Astrocyte (in vitro differentiated cells and primary cell): ENCODE measurements at regions not wholly inside any gene's neighbourhood (a gene's known extent, or its start where the extent isn't known, plus 50 kb on each side); places are given as distances from the start of the nearest gene placed in this dataset.
"Not testable (repeated sequence)": the region's sequence is repeated elsewhere in the genome, so short reads cannot be mapped to it uniquely, and the experiment has no call there.

Experiments
- DNase-seq: peaks from one replicate; pipeline ENCODE4 v3.0.0-alpha.2; 2010; ENCODE audit warnings: low read depth
- FAIRE-seq: peaks from 2 replicates; lab custom pipeline; 2011; peaks lifted over from hg19 to GRCh38; lab: Jason Lieb, UNC
- H2AFZ ChIP-seq: 2 replicates; pipeline ENCODE4 v1.6.0; 2012; ENCODE audit warnings: low read depth, low read length, inconsistent platforms
- H3K27ac ChIP-seq: 2 replicates; pipeline ENCODE4 v1.5.1; 2011; ENCODE audit warnings: low read depth, low read length, inconsistent platforms
- H3K27me3 ChIP-seq: 2 replicates; pipeline ENCODE4 v1.6.0; 2011; ENCODE audit warnings: low read length, inconsistent platforms; ENCODE audit not compliant: insufficient read depth
- H3K36me3 ChIP-seq: 2 replicates; pipeline ENCODE4 v1.5.1; 2011; ENCODE audit warnings: low read length, inconsistent platforms; ENCODE audit not compliant: insufficient read depth
- H3K4me1 ChIP-seq: 2 replicates; pipeline ENCODE4 v1.5.1; 2011; ENCODE audit warnings: low read length, inconsistent platforms; ENCODE audit not compliant: insufficient read depth
- H3K4me2 ChIP-seq: 2 replicates; pipeline ENCODE4 v1.6.0; 2012; ENCODE audit warnings: low read length, inconsistent platforms
- H3K4me3 ChIP-seq: 2 replicates; pipeline ENCODE4 v1.5.1; 2011; ENCODE audit warnings: low read depth, mild to moderate bottlenecking, low read length, inconsistent platforms; ENCODE audit not compliant: insufficient read depth
- H3K79me2 ChIP-seq: 2 replicates; pipeline ENCODE4 v1.6.0; 2012; ENCODE audit warnings: mild to moderate bottlenecking, low read length, inconsistent platforms; ENCODE audit not compliant: insufficient read depth
- H3K9ac ChIP-seq: 2 replicates; pipeline ENCODE4 v1.6.0; 2012; ENCODE audit warnings: mild to moderate bottlenecking, low read length, inconsistent platforms
- H3K9me3 ChIP-seq: 2 replicates; pipeline ENCODE4 v1.5.1; 2012; ENCODE audit warnings: low read depth, mild to moderate bottlenecking, low read length, inconsistent platforms; ENCODE audit not compliant: insufficient read depth
- H4K20me1 ChIP-seq: 2 replicates; pipeline ENCODE4 v1.6.0; 2012; ENCODE audit warnings: low read length, inconsistent platforms; ENCODE audit not compliant: insufficient read depth
- H3K27ac Mint-ChIP-seq: one replicate; pipeline ENCODE4 v1.8.0; 2021; ENCODE audit warnings: mild to moderate bottlenecking, mixed read lengths; ENCODE audit not compliant: unreplicated experiment
- H3K27me3 Mint-ChIP-seq: one replicate; pipeline ENCODE4 v1.8.0; 2021; ENCODE audit warnings: low read depth, mixed read lengths; ENCODE audit not compliant: unreplicated experiment
- H3K36me3 Mint-ChIP-seq: one replicate; pipeline ENCODE4 v1.8.0; 2021; ENCODE audit warnings: low read depth, mixed read lengths; ENCODE audit not compliant: unreplicated experiment
- H3K4me1 Mint-ChIP-seq: one replicate; pipeline ENCODE4 v1.8.0; 2021; ENCODE audit warnings: low read depth, mixed read lengths; ENCODE audit not compliant: unreplicated experiment
- H3K4me3 Mint-ChIP-seq: one replicate; pipeline ENCODE4 v1.8.0; 2021; ENCODE audit warnings: mild to moderate bottlenecking, moderate library complexity, mixed read lengths; ENCODE audit not compliant: unreplicated experiment
- H3K9me3 Mint-ChIP-seq: one replicate; pipeline ENCODE4 v1.8.0; 2021; ENCODE audit warnings: mild to moderate bottlenecking, mixed read lengths; ENCODE audit not compliant: unreplicated experiment
- CTCF ChIP-seq: IDR thresholded peaks from 2 replicates; pipeline ENCODE4 v1.5.1; 2011; ENCODE audit warnings: low read depth, mild to moderate bottlenecking, inconsistent platforms, low read length, moderate library complexity; ENCODE audit not compliant: insufficient read depth
- EZH2 ChIP-seq: IDR thresholded peaks from 2 replicates; pipeline ENCODE4 v1.6.1; 2012; ENCODE audit warnings: mild to moderate bottlenecking, low read length, inconsistent platforms; ENCODE audit not compliant: insufficient read depth

GRCh38 chr10:33476757-33477273, 142.3 kb upstream of the NRP1 start:
- H3K4me1 ChIP-seq: no peaks in the 10 kb centered on the region
- H3K36me3 ChIP-seq: no peaks in the 10 kb centered on the region
- no peaks in the 10 kb centered on the region for H3K4me1 Mint-ChIP-seq
- H3K79me2 ChIP-seq: no peaks in the 10 kb centered on the region
- no peaks in the 10 kb centered on the region for H3K9me3 ChIP-seq
- H3K4me3 Mint-ChIP-seq: no peak overlapping the region
- DNase-seq (no peak), FAIRE-seq (no peak)
- H3K27me3 Mint-ChIP-seq: peaks cover 5% of the 10 kb centered on the region
- H3K27ac Mint-ChIP-seq: no peak overlapping the region
- H4K20me1 ChIP-seq: no peaks in the 10 kb centered on the region
- no peak overlapping the region for H3K4me2 ChIP-seq
- TF ChIP-seq CTCF (no peak), EZH2 (no peak)
- no peak overlapping the region for H3K9ac ChIP-seq
- no peak overlapping the region for H2AFZ ChIP-seq
- H3K36me3 Mint-ChIP-seq: no peaks in the 10 kb centered on the region
- no peak overlapping the region for H3K27ac ChIP-seq
- H3K27me3 ChIP-seq: no peaks in the 10 kb centered on the region
- H3K4me3 ChIP-seq: no peak overlapping the region
- H3K9me3 Mint-ChIP-seq: no peaks in the 10 kb centered on the region

GRCh38 chr10:33473688-33474087, 139.2 kb upstream of the NRP1 start:
- Histone ChIP-seq H3K36me3 (no peaks in the 10 kb centered on the region), H3K4me1 (no peaks in the 10 kb centered on the region), H3K4me2 (no peak overlapping the region), H3K27me3 (no peaks in the 10 kb centered on the region), H3K79me2 (no peaks in the 10 kb centered on the region), H2AFZ (no peak overlapping the region), H3K9me3 (no peaks in the 10 kb centered on the region), H3K4me3 (no peak overlapping the region), H4K20me1 (no peaks in the 10 kb centered on the region), H3K27ac (no peak overlapping the region), H3K9ac (no peak overlapping the region)
- Mint-ChIP-seq H3K4me1 (no peaks in the 10 kb centered on the region), H3K27me3 (peaks cover 5% of the 10 kb centered on the region), H3K9me3 (peaks cover 5% of the 10 kb centered on the region), H3K4me3 (no peak overlapping the region), H3K27ac (no peak overlapping the region), H3K36me3 (no peaks in the 10 kb centered on the region)
- FAIRE-seq (no peak), DNase-seq (no peak)
- no peak for TF ChIP-seq CTCF
- TF ChIP-seq EZH2: no peak

- H3K4me3 Mint-ChIP-seq, H3K36me3 ChIP-seq, H3K27ac ChIP-seq, DNase-seq, H3K27ac Mint-ChIP-seq, H3K27me3 Mint-ChIP-seq, H3K79me2 ChIP-seq, H3K4me3 ChIP-seq, H3K9ac ChIP-seq, H3K4me1 Mint-ChIP-seq, H3K4me1 ChIP-seq, H3K4me2 ChIP-seq, H3K27me3 ChIP-seq, FAIRE-seq, H3K36me3 Mint-ChIP-seq, H3K9me3 ChIP-seq, H4K20me1 ChIP-seq, H2AFZ ChIP-seq, H3K9me3 Mint-ChIP-seq: not testable (repeated sequence)
Observed at GRCh38 chr10:33468006-33468405, 133.5 kb upstream of the NRP1 start.
